ENCODE measurements at regions not wholly inside any gene's neighbourhood (a gene's known extent, or its start where the extent isn't known, plus 50 kb on each side); places are given as distances from the start of the nearest gene placed in this dataset.
A peak's percentile ranks its signal among the peaks of the same experiment; 100 is the strongest.

DNA sequence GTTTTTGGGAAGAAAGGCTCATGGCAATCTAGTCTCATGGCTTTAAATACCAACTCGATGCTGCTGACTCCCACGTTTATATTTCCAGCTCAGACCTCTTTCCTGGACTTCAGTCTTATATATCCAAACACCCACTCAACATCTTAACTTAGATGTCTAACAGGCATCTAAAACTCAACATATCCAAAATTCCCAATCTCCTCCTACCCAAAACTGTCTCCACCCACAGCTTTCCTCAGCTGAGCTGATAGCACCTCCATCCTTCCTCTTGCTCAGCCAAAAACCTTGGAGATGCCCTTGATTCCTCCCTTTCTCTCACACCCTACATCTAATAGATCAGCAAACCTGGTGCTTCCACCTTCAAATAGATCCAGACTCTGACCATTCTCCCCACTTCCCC, 202.5 kb downstream of the TLE3 start:
- H3K27me3 ChIP-seq (ENCODE audit: control insufficient read depth, insufficient read depth, low read length): no peaks in the 10 kb centered on the region

DNA sequence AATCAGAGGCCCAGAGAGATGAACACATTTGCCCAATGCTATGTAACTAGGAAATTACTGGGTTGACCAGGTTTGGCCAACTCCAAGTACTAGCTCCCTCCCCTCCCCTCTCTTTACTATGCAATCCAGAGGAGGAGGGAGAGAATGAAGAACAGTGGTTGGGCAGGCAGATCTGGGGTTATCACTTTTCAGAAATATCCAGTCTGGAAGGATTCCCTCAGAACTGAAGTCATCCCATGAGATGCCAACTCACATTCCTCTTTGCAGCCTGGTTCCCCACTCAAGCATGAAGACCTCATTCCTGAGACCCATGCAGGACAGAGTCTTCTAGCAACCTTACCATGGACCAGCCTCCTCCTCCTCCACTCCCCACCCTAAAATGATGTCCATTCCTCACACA, 201.1 kb downstream of the TLE3 start:
- TF ChIP-seq EZH2 (IDR thresholded peaks at IDR 0.05; ENCODE audit: low read length, missing control alignments): no peak
- TF ChIP-seq, protein P1, sequence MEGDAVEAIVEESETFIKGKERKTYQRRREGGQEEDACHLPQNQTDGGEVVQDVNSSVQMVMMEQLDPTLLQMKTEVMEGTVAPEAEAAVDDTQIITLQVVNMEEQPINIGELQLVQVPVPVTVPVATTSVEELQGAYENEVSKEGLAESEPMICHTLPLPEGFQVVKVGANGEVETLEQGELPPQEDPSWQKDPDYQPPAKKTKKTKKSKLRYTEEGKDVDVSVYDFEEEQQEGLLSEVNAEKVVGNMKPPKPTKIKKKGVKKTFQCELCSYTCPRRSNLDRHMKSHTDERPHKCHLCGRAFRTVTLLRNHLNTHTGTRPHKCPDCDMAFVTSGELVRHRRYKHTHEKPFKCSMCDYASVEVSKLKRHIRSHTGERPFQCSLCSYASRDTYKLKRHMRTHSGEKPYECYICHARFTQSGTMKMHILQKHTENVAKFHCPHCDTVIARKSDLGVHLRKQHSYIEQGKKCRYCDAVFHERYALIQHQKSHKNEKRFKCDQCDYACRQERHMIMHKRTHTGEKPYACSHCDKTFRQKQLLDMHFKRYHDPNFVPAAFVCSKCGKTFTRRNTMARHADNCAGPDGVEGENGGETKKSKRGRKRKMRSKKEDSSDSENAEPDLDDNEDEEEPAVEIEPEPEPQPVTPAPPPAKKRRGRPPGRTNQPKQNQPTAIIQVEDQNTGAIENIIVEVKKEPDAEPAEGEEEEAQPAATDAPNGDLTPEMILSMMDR (conservative IDR thresholded peaks at IDR 0.05 in 1 of 2, IDR thresholded peaks at IDR 0.05 in 1 of 2; ENCODE audit: low read depth in 1 of 2, low read length in 2 of 2): no peak
- no peak overlapping the region for H3K9ac ChIP-seq (ENCODE audit: insufficient read depth, low read length)
- H4K20me1 ChIP-seq (ENCODE audit: control insufficient read depth, extremely low read depth, insufficient read depth, low read length): no peaks in the 10 kb centered on the region
- H3K27ac ChIP-seq (ENCODE audit: insufficient read depth, low read length): no peak overlapping the region
- peak in 1 of 2 donors; percentile 31 for DNase-seq (ENCODE audit: low read depth in 2 of 2)
- H3K79me2 ChIP-seq (ENCODE audit: control insufficient read depth, insufficient read depth, low read length): no peaks in the 10 kb centered on the region
- no peak overlapping the region for H2AFZ ChIP-seq (ENCODE audit: low read length)
- no peaks in the 10 kb centered on the region for H3K9me3 ChIP-seq (ENCODE audit: control insufficient read depth, insufficient read depth, low read depth, low read length)
- no peak overlapping the region for H3K4me2 ChIP-seq (ENCODE audit: extremely low read depth, insufficient read depth, low read length)
- no peaks in the 10 kb centered on the region for H3K36me3 ChIP-seq (ENCODE audit: control insufficient read depth, insufficient read depth, low read length)
- H3K4me1 ChIP-seq (ENCODE audit: control insufficient read depth, extremely low read depth, insufficient read depth, low read length): no peaks in the 10 kb centered on the region
- H3K4me3 ChIP-seq (replicated peaks in 1 of 4; ENCODE audit: control extremely low read depth in 1 of 4, insufficient read depth in 1 of 4, low read depth in 3 of 4, low read length in 4 of 4): no peak overlapping the region
- no peaks in the 10 kb centered on the region for H3K27me3 ChIP-seq (ENCODE audit: control insufficient read depth, insufficient read depth, low read length)

More for the DNA sequence above, 202.5 kb downstream of the TLE3 start:
- H3K36me3 ChIP-seq (ENCODE audit: control insufficient read depth, insufficient read depth, low read length): no peaks in the 10 kb centered on the region
- H3K4me2 ChIP-seq (ENCODE audit: extremely low read depth, insufficient read depth, low read length): no peak overlapping the region
- no peak for DNase-seq (ENCODE audit: low read depth in 2 of 2)
- no peak for TF ChIP-seq EZH2 (IDR thresholded peaks at IDR 0.05; ENCODE audit: low read length, missing control alignments)
- TF ChIP-seq, protein P1 (conservative IDR thresholded peaks at IDR 0.05 in 1 of 2, IDR thresholded peaks at IDR 0.05 in 1 of 2; ENCODE audit: low read depth in 1 of 2, low read length in 2 of 2): no peak
- no peak overlapping the region for H2AFZ ChIP-seq (ENCODE audit: low read length)
- H3K9ac ChIP-seq (ENCODE audit: insufficient read depth, low read length): no peak overlapping the region
- H3K79me2 ChIP-seq (ENCODE audit: control insufficient read depth, insufficient read depth, low read length): no peaks in the 10 kb centered on the region
- H3K4me1 ChIP-seq (ENCODE audit: control insufficient read depth, extremely low read depth, insufficient read depth, low read length): no peaks in the 10 kb centered on the region
- H3K9me3 ChIP-seq (ENCODE audit: control insufficient read depth, insufficient read depth, low read depth, low read length): no peaks in the 10 kb centered on the region
- no peak overlapping the region for H3K27ac ChIP-seq (ENCODE audit: insufficient read depth, low read length)
- no peak overlapping the region for H3K4me3 ChIP-seq (replicated peaks in 1 of 4; ENCODE audit: control extremely low read depth in 1 of 4, insufficient read depth in 1 of 4, low read depth in 3 of 4, low read length in 4 of 4)
- H4K20me1 ChIP-seq (ENCODE audit: control insufficient read depth, extremely low read depth, insufficient read depth, low read length): no peaks in the 10 kb centered on the region

DNA sequence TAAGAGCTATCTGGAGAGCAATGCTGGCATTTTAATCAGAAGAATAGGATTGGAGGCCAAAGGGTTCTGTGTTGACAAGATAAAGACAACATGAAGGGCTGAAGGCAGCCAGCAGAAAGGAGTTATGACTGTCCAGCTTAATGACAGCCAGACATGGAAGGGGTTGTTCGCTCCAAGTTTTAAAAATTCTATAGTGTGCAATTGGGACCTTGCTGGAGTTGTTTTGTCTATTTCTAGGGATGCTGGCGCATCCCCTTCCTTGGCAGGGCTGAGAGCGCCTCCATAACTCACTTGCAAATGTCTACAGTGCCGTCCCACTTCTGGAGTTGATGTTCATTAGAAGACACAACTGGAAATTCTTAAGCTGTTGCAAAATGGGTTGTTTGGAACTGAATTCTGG, 200.7 kb downstream of the TLE3 start:
- H3K9me3 ChIP-seq (ENCODE audit: control insufficient read depth, insufficient read depth, low read depth, low read length): no peaks in the 10 kb centered on the region
- H3K36me3 ChIP-seq (ENCODE audit: control insufficient read depth, insufficient read depth, low read length): no peaks in the 10 kb centered on the region
- TF ChIP-seq, protein P1 (conservative IDR thresholded peaks at IDR 0.05 in 1 of 2, IDR thresholded peaks at IDR 0.05 in 1 of 2; ENCODE audit: low read depth in 1 of 2, low read length in 2 of 2): no peak
- no peak for TF ChIP-seq EZH2 (IDR thresholded peaks at IDR 0.05; ENCODE audit: low read length, missing control alignments)
- H3K79me2 ChIP-seq (ENCODE audit: control insufficient read depth, insufficient read depth, low read length): no peaks in the 10 kb centered on the region
- no peak for DNase-seq (ENCODE audit: low read depth in 2 of 2)
- H2AFZ ChIP-seq (ENCODE audit: low read length): no peak overlapping the region
- H4K20me1 ChIP-seq (ENCODE audit: control insufficient read depth, extremely low read depth, insufficient read depth, low read length): no peaks in the 10 kb centered on the region
- H3K4me1 ChIP-seq (ENCODE audit: control insufficient read depth, extremely low read depth, insufficient read depth, low read length): no peaks in the 10 kb centered on the region
- no peak overlapping the region for H3K27ac ChIP-seq (ENCODE audit: insufficient read depth, low read length)
- no peak overlapping the region for H3K4me2 ChIP-seq (ENCODE audit: extremely low read depth, insufficient read depth, low read length)
- no peak overlapping the region for H3K9ac ChIP-seq (ENCODE audit: insufficient read depth, low read length)
- H3K27me3 ChIP-seq (ENCODE audit: control insufficient read depth, insufficient read depth, low read length): no peaks in the 10 kb centered on the region
- H3K4me3 ChIP-seq (replicated peaks in 1 of 4; ENCODE audit: control extremely low read depth in 1 of 4, insufficient read depth in 1 of 4, low read depth in 3 of 4, low read length in 4 of 4): no peak overlapping the region
